ENCODE measurements at regions not wholly inside any gene's neighbourhood (a gene's known extent, or its start where the extent isn't known, plus 50 kb on each side); places are given as distances from the start of the nearest gene placed in this dataset.

DNA sequence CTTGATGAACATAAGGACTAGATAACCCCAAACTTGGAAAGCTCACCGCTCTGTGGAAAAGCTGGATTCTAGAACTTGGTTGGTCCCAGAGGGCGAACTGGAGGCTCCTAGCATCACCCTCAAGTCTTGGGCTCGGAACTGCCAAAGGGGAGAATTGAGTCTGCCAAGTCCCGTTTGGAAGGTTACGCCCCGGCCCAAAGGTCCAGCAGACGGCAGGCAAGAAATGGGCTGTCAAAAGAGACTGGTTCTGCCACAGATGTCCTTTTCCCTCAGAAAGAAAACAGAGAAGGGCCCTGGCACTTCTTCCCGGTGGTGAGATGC is 182.2 kb downstream of the ANAPC1 start:
- no peak for TF ChIP-seq POLR2A (IDR thresholded peaks at IDR 0.05)
- TF ChIP-seq, protein P1, sequence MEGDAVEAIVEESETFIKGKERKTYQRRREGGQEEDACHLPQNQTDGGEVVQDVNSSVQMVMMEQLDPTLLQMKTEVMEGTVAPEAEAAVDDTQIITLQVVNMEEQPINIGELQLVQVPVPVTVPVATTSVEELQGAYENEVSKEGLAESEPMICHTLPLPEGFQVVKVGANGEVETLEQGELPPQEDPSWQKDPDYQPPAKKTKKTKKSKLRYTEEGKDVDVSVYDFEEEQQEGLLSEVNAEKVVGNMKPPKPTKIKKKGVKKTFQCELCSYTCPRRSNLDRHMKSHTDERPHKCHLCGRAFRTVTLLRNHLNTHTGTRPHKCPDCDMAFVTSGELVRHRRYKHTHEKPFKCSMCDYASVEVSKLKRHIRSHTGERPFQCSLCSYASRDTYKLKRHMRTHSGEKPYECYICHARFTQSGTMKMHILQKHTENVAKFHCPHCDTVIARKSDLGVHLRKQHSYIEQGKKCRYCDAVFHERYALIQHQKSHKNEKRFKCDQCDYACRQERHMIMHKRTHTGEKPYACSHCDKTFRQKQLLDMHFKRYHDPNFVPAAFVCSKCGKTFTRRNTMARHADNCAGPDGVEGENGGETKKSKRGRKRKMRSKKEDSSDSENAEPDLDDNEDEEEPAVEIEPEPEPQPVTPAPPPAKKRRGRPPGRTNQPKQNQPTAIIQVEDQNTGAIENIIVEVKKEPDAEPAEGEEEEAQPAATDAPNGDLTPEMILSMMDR (IDR thresholded peaks at IDR 0.05), result no peak
